HepG2 (cell line): ENCODE measurements at regions not wholly inside any gene's neighbourhood (a gene's known extent, or its start where the extent isn't known, plus 50 kb on each side); places are given as distances from the start of the nearest gene placed in this dataset.

Source experiments
- CEBPB ChIP-seq: IDR thresholded peaks from 2 replicates; pipeline ENCODE4 v1.6.1; 2011; ENCODE audit warnings: low read depth, low read length, improper control_type of control experiment, borderline replicate concordance
- CEBPG ChIP-seq: IDR thresholded peaks from 2 replicates; pipeline ENCODE4 v1.6.1; 2016
- FOSL2 ChIP-seq: sonication (generic); formaldehyde crosslinking; IDR thresholded peaks from 2 replicates; pipeline ENCODE4 v1.4.0; 2020; ENCODE audit warnings: missing genetic modification reagents
- KLF16 ChIP-seq, 2 experiments: sonication (generic) in 1 of 2; formaldehyde crosslinking in 1 of 2; IDR thresholded peaks; 2 replicates each; pipeline versions ENCODE4 v1.6.1 to v1.8.0; 2016 to 2023; ENCODE audit warnings: missing genetic modification reagents in 2 of 2, missing compliant biosample characterization in 1 of 2
- RFX3 ChIP-seq: IDR thresholded peaks from 2 replicates; pipeline ENCODE4 v1.6.1; 2016; ENCODE audit warnings: missing biosample characterization, missing genetic modification reagents
- SMARCC2 ChIP-seq: fragments of 450-650 bp; IDR thresholded peaks from 2 replicates; pipeline ENCODE4 v1.6.1; 2017; ENCODE audit warnings: antibody characterized with exemption, mild to moderate bottlenecking
- SMC3 ChIP-seq: IDR thresholded peaks from 2 replicates; pipeline ENCODE4 v1.6.1; 2011; ENCODE audit warnings: low read length, improper control_type of control experiment
- ZMAT3 ChIP-seq: sonication (generic); formaldehyde crosslinking; conservative IDR thresholded peaks from 2 replicates; pipeline ENCODE4 v1.7.0; 2021; ENCODE audit warnings: missing genetic modification reagents
- TF ChIP-seq, protein P1 (sequence below): IDR thresholded peaks from 2 replicates; pipeline ENCODE4 v1.6.1; 2016; ENCODE audit warnings: low read depth, control low read depth
- TF ChIP-seq, protein P2 (sequence below): sonication (generic); formaldehyde crosslinking; IDR thresholded peaks from 2 replicates; pipeline ENCODE4 v1.5.0; 2020; ENCODE audit warnings: mild to moderate bottlenecking, missing genetic modification reagents
- TF ChIP-seq, protein P3 (sequence below): IDR thresholded peaks from 2 replicates; pipeline ENCODE4 v1.6.1; 2016; ENCODE audit warnings: mild to moderate bottlenecking
- TF ChIP-seq, protein P4 (sequence below): sonication (generic); formaldehyde crosslinking; IDR thresholded peaks from 2 replicates; pipeline ENCODE4 v1.4.0; 2020; ENCODE audit warnings: missing genetic modification reagents
- TF ChIP-seq, protein P5 (sequence below): sonication (generic); formaldehyde crosslinking; IDR thresholded peaks from 2 replicates; pipeline ENCODE4 v1.5.0; 2020; ENCODE audit warnings: missing genetic modification reagents
- TF ChIP-seq, protein P6 (sequence below): sonication (generic); IDR thresholded peaks from 2 replicates; pipeline ENCODE4 v1.6.1; 2016; ENCODE audit warnings: low read depth, borderline replicate concordance
- TF ChIP-seq, protein P7 (sequence below): sonication (generic); formaldehyde crosslinking; IDR thresholded peaks from 2 replicates; pipeline ENCODE4 v1.9.0; 2021; ENCODE audit warnings: missing genetic modification reagents, borderline replicate concordance
- TF ChIP-seq, protein P8 (sequence below): sonication (generic); formaldehyde crosslinking; IDR thresholded peaks from 2 replicates; pipeline ENCODE4 v1.8.0; 2022; ENCODE audit warnings: mild to moderate bottlenecking, missing genetic modification reagents, moderate library complexity

DNA sequence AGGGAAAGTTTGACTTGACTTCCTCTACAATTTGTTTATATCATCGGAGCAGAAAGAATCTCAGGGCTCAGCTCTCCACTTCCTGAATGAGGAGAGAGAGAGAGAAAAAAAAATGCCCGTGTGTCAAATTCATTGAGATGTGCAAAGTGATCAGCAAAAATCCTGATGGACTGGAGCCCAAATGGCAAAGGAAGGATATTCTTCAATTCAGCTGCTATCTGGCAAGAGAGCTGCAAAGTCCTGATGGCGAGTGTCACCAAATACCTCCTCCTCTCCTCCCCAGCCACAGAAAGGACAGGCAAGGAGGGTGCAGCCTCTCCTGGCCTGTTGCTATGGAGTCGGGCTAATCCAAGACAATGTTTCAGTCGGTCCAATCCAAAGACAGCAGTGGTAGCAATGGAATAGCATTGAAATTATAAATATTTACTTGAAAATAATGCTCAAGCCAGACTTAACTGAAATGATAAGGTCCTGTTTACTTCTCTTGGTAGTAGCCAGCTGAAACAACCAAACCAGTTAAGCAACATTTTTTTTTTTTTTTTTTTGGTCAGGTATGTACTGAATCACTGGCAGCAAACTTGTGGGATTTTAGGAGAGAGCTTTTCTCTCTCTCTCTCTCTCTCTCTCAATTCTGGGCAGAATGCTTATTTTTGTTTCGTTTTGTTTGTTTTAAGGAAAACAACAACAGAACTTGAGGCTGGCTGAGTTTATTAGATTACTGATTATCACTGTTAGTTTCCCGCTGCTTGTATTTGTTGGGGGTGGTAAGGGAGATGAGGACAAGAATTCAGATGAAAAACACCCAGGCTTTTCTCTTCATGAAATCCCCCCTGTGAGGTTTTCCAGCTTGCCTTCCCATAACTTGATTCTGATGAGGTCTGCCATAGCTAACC is 204.2 kb downstream of the BCAS1 start (continued):
- TF ChIP-seq, protein P1, sequence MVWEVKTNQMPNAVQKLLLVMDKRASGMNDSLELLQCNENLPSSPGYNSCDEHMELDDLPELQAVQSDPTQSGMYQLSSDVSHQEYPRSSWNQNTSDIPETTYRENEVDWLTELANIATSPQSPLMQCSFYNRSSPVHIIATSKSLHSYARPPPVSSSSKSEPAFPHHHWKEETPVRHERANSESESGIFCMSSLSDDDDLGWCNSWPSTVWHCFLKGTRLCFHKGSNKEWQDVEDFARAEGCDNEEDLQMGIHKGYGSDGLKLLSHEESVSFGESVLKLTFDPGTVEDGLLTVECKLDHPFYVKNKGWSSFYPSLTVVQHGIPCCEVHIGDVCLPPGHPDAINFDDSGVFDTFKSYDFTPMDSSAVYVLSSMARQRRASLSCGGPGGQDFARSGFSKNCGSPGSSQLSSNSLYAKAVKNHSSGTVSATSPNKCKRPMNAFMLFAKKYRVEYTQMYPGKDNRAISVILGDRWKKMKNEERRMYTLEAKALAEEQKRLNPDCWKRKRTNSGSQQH (CRISPR knock-in tag) = 0 out of 2 replicates have a peak, but pooled peaks have one; percentile 20
- TF ChIP-seq, protein P2, sequence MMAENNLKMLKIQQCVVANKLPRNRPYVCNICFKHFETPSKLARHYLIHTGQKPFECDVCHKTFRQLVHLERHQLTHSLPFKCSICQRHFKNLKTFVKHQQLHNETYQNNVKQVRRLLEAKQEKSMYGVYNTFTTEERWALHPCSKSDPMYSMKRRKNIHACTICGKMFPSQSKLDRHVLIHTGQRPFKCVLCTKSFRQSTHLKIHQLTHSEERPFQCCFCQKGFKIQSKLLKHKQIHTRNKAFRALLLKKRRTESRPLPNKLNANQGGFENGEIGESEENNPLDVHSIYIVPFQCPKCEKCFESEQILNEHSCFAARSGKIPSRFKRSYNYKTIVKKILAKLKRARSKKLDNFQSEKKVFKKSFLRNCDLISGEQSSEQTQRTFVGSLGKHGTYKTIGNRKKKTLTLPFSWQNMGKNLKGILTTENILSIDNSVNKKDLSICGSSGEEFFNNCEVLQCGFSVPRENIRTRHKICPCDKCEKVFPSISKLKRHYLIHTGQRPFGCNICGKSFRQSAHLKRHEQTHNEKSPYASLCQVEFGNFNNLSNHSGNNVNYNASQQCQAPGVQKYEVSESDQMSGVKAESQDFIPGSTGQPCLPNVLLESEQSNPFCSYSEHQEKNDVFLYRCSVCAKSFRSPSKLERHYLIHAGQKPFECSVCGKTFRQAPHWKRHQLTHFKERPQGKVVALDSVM (CRISPR knock-in tag) = no peak
- TF ChIP-seq SMARCC2 (no peak), ZMAT3 (CRISPR knock-in tag) (no peak), SMC3 (no peak), FOSL2 (no peak), RFX3 (CRISPR knock-in tag) (peak; percentile 66), CEBPB (peak; percentile 45; the same call in 1 of the 2 replicates), KLF16 (CRISPR knock-in tag; IDR thresholded peaks at IDR 0.05) (peak in 1 of 2 experiments; percentile 31; a peak in 2 of 4 replicates), CEBPG (CRISPR knock-in tag) (peak; percentile 38; the same call in 1 of the 2 replicates)
- TF ChIP-seq, protein P3, sequence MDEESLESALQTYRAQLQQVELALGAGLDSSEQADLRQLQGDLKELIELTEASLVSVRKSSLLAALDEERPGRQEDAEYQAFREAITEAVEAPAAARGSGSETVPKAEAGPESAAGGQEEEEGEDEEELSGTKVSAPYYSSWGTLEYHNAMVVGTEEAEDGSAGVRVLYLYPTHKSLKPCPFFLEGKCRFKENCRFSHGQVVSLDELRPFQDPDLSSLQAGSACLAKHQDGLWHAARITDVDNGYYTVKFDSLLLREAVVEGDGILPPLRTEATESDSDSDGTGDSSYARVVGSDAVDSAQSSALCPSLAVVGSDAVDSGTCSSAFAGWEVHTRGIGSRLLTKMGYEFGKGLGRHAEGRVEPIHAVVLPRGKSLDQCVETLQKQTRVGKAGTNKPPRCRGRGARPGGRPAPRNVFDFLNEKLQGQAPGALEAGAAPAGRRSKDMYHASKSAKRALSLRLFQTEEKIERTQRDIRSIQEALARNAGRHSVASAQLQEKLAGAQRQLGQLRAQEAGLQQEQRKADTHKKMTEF (CRISPR knock-in tag) = no peak
- TF ChIP-seq, protein P4, sequence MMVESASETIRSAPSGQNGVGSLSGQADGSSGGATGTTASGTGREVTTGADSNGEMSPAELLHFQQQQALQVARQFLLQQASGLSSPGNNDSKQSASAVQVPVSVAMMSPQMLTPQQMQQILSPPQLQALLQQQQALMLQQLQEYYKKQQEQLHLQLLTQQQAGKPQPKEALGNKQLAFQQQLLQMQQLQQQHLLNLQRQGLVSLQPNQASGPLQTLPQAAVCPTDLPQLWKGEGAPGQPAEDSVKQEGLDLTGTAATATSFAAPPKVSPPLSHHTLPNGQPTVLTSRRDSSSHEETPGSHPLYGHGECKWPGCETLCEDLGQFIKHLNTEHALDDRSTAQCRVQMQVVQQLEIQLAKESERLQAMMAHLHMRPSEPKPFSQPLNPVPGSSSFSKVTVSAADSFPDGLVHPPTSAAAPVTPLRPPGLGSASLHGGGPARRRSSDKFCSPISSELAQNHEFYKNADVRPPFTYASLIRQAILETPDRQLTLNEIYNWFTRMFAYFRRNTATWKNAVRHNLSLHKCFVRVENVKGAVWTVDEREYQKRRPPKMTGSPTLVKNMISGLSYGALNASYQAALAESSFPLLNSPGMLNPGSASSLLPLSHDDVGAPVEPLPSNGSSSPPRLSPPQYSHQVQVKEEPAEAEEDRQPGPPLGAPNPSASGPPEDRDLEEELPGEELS (CRISPR knock-in tag) = peak; percentile 29; the same call in 1 of the 2 replicates
- TF ChIP-seq, protein P5, sequence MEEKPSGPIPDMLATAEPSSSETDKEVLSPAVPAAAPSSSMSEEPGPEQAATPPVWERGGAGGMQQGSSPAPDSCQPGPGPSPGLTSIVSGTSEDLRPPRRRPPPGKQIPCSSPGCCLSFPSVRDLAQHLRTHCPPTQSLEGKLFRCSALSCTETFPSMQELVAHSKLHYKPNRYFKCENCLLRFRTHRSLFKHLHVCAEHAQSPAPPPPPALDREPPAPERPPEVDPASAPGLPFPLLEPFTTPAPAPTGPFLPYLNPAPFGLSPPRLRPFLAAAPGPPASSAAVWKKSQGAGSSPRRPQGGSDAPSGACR (CRISPR knock-in tag) = no peak
- TF ChIP-seq, protein P6, sequence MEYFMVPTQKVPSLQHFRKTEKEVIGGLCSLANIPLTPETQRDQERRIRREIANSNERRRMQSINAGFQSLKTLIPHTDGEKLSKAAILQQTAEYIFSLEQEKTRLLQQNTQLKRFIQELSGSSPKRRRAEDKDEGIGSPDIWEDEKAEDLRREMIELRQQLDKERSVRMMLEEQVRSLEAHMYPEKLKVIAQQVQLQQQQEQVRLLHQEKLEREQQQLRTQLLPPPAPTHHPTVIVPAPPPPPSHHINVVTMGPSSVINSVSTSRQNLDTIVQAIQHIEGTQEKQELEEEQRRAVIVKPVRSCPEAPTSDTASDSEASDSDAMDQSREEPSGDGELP = 0 out of 2 replicates have a peak, but pooled peaks have one; percentile 58
- TF ChIP-seq, protein P7, sequence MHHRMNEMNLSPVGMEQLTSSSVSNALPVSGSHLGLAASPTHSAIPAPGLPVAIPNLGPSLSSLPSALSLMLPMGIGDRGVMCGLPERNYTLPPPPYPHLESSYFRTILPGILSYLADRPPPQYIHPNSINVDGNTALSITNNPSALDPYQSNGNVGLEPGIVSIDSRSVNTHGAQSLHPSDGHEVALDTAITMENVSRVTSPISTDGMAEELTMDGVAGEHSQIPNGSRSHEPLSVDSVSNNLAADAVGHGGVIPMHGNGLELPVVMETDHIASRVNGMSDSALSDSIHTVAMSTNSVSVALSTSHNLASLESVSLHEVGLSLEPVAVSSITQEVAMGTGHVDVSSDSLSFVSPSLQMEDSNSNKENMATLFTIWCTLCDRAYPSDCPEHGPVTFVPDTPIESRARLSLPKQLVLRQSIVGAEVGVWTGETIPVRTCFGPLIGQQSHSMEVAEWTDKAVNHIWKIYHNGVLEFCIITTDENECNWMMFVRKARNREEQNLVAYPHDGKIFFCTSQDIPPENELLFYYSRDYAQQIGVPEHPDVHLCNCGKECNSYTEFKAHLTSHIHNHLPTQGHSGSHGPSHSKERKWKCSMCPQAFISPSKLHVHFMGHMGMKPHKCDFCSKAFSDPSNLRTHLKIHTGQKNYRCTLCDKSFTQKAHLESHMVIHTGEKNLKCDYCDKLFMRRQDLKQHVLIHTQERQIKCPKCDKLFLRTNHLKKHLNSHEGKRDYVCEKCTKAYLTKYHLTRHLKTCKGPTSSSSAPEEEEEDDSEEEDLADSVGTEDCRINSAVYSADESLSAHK (CRISPR knock-in tag) = no peak
- TF ChIP-seq, protein P8, sequence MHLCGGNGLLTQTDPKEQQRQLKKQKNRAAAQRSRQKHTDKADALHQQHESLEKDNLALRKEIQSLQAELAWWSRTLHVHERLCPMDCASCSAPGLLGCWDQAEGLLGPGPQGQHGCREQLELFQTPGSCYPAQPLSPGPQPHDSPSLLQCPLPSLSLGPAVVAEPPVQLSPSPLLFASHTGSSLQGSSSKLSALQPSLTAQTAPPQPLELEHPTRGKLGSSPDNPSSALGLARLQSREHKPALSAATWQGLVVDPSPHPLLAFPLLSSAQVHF (CRISPR knock-in tag) = no peak
